NCI-H82 (cell line): ENCODE measurements at regions not wholly inside any gene's neighbourhood (a gene's known extent, or its start where the extent isn't known, plus 50 kb on each side); places are given as distances from the start of the nearest gene placed in this dataset.

ENCODE experiments used
- DNase-seq: peaks from one replicate; lab custom pipeline; 2025; lab: John Stamatoyannopoulos, UW

DNA sequence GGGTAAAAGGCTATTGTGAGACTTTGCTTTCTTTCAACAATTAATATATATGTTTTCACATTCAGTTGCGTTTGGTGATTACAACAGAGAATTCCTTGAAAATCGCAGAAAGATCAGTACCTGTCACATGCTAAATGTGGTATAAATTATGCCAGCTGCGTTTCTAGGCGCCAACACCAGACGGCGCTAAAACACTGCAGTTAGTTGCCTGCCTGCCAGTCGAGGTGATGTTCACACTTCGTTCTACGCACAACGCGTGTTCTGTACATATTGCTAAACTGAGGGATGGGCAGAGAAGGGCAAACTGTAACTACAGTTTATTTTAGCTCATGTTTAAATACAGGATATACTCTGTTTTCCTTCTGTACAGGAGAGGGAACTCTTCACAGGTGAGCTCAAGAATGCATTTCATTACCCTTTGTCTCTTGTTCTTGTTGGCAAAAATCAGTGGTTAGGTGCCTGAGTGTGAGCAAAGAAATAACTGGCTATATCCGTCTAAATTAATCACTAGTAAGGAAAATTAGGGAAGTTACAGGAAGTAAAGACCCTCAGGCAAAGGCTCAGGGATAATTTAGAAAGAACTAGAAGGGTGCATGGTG lies 100.1 kb upstream of the RGS17 start:
- DNase-seq: peak; percentile 78

DNA sequence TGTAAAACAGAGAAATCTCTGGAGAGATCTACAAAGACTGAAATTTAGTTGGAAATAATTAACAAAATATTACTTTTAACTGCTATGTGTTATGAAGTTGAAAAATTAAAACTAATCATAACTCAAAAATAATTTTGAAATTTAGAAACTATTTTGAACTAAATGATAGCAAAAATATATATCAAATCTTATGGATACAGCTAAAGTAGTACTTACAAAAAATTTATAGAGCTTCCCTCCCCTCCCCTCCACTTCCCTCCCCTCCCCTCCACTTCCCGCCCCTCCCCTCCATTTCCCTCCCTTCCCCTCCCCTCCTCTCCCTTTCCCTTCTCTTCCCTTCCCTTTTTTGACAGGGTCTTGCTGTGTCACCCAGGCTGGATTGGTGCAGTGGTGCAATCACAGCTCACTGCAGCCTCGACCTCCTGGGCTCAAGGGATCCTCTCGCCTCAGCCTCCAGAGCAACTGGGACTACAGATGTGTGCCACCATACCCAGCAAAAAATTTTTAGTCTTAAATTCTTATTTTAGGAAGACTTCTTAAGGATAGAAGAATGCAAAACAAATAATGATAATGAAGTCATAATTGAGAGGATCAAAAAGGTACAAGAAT lies 87.2 kb upstream of the RGS17 start:
- no peak for DNase-seq

- DNase-seq: no peak
Observed at GRCh38 chr6:153216789-153217188, 85.7 kb upstream of the RGS17 start.

- DNase-seq: peak; percentile 16
Observed at GRCh38 chr6:153215242-153215641, 84.2 kb upstream of the RGS17 start.

GRCh38 chr6:153214436-153214835 lies 83.4 kb upstream of the RGS17 start:
- DNase-seq: no peak

GRCh38 chr6:153210083-153210482 lies 79.0 kb upstream of the RGS17 start:
- DNase-seq: no peak

- peak; percentile 87 for DNase-seq
Observed at GRCh38 chr6:153208706-153209105, 77.6 kb upstream of the RGS17 start.

GRCh38 chr6:153207617-153208016 lies 76.5 kb upstream of the RGS17 start:
- no peak for DNase-seq

DNA sequence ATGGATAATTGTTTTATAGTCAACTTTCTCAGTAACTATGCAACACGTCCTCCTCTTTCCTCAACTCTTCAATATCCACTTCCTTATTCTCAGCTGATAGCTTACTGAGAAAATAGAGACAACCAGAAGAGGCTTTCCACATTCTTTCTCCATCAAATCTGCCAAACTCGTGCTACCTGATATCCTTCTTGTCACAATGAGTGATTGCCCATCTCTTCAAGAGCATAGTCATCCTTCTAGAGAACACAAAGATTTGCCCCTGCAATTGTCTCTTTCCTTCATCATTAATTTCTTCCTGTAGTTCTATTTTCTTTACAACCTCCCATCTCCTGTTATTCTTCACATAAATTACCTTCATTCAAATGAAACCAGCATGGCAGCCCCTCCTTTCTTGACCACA lies 75.9 kb upstream of the RGS17 start:
- no peak for DNase-seq

DNA sequence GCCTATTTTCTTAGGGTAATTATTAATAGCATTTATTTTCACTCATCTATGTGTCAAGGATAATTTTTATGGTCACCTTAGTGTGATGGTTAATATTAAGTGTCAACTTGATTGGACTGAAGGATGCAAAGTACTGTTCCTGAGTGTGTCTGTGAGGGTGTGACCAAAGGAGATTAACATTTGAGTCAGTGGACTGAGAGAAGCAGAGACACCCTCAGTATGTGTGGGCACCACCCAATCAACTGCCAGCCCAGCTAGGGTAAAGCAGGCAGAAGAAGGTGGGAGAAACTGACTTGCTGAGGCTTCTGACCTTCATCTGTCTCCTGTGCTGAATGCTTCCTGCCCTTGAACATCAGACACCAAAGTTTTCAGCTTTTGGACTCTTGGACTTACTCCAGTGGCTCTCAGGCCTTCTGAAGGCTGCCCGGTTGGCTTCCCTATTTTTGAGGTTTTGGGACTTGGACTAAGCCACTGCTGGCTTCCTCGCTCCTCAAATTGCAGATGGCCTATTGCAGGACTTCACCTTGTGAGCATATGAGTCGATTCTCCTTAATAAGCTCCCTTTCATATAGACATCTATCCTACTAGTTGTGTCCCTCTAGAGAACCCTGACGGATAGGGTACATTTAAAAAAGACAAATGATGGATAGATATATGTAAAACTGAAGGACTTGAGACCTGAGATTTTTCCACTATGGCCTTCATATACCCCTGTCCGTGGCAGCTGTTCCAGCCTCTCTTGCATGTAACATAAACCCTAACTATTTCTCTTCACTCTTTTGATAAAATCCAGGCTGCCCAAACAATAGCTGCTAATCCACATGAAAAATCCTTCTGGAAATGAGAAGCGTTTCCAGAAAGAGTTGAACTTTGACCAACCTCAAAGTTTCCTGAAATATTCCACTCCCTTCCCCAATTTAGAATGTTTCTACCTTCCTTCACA lies 62.1 kb upstream of the RGS17 start:
- no peak for DNase-seq

DNA sequence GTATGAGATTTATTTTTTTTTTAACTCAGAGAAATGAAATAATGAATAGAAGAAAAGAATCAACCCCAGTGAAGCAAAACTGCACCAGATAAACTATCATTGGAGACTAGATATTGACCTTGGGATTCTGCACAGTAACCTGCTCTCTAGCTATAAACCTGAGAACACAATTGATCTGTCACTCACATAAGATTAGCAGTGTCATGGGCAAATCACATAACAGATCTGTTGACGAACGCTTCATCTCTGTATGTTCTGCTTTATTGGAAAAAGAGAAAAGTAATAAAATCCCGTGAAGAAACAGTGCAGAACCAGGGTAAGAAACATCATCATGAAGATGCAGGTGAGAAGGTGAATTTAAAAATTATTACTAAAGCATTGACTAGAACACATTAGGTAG lies 52.8 kb upstream of the RGS17 start:
- DNase-seq: no peak
